NCI-H82 treated with DMSO at 0.1 percent for 48 hours (cell line): ENCODE measurements at regions not wholly inside any gene's neighbourhood (a gene's known extent, or its start where the extent isn't known, plus 50 kb on each side); places are given as distances from the start of the nearest gene placed in this dataset.

ENCODE experiments used
- DNase-seq: peaks from one replicate; lab custom pipeline; 2025; ENCODE audit not compliant: unreplicated experiment; lab: John Stamatoyannopoulos, UW

DNA sequence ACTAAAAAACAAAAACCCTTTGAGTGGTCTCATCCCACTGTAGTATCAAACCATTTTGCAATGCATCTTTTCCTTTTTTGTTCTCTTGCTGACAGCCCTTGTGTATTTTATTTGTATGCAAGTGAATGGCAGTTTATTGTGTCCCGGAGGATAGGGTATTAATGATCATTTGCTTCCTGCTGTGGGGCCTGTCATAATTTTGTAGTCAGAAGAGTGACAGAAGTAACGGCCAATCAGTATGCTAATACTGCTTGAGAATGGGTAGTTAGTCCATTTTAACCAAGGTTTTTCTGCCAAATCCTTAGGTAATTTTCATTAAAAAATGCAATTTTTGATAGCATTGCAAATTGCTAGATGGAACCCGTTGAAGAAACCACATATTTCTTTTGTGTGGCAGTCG, 75.5 kb upstream of the PLSCR5 start:
- peak; percentile 34 for DNase-seq

DNA sequence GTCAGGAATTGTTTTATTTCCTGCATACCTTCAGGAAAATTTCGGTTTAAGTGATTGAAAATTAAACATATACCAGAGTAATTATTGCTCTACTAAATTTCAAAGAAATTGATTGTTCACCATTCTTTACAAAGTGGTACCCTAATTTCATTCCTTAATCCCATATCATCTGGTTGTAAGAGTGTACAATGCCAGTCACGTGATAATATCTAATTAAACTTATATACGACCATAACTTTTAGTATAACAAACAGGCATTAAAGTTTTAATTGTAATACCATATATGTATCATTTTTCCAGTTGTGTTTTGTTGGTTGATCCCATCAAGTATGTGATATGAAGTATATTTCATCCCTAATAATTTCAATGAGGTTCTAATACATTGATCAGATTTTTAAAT, 74.8 kb upstream of the PLSCR5 start:
- DNase-seq = no peak

DNA sequence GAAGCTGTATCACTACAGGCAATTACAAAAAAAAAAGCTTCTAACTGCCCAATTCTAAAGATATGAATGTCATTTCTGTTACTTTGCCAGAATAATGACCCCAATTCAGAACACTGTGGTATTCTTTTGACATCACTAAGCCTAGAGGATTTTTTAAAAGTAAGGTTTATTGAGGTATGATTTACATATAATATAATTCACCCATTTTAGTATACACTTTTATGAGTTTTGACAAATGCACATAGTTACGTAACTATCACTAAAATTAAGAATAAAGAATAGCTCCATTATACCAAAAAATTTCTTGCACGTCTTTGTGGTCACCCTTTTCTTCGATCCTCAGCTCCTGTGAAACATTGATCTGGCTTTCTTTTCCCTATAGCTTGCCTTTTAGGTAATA, 74.0 kb upstream of the PLSCR5 start:
- no peak for DNase-seq

DNA sequence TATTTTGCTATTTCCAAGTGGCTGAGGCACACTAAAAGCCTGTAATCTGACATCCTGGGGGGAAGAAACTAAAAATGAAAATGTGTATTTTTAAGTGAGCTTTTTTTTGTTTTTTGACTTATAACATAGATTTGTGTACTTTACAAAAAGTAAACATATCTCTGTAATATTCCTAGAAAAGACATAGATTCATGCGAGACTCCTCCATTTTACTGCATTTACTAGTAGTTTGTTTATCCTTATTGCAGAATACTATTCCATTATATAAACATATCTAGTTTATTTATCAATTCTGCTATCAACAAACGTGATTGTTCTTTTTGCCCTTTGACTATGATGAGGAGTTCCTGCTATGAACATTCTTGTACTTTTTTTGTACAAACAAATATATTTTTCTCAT, 67.8 kb upstream of the PLSCR5 start:
- DNase-seq = no peak

DNA sequence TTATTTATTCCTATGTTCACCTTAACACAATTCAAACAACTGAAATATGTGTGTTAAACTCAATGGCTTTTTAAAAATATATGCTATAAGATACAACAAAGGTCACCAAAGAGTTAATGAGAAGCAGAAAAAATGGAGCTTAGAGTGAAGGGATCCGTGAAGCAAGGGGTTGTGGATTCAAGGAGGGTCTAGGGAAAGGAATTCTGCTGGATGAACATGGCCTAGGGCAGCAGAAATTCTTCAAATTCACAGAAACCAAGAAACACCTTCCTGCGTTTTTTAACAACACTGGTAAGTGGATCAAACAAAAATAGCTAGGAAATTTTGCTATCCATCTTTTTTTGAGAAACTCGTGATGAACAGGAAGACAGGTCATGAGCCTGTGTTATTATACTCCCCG, 59.3 kb upstream of the PLSCR5 start:
- DNase-seq = no peak

DNA sequence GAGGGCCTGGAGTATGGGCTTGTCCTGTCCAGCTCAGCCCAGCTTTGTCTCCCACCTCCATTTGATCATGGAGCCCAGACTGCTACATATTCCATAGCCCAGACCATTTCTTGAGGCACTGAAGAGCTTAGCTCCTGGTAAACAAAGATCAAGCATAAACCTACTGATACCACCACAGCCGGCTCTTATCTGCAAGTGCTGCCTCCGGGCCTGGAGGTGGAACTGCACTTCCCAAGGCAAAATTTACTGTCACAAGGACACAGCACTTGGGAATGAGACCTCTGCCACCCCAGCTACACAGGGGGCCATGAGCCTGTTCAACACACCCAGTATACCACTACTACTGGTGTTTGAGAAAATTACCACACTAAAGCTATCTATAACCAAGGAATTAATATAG, 53.7 kb upstream of the PLSCR5 start:
- DNase-seq = no peak

DNA sequence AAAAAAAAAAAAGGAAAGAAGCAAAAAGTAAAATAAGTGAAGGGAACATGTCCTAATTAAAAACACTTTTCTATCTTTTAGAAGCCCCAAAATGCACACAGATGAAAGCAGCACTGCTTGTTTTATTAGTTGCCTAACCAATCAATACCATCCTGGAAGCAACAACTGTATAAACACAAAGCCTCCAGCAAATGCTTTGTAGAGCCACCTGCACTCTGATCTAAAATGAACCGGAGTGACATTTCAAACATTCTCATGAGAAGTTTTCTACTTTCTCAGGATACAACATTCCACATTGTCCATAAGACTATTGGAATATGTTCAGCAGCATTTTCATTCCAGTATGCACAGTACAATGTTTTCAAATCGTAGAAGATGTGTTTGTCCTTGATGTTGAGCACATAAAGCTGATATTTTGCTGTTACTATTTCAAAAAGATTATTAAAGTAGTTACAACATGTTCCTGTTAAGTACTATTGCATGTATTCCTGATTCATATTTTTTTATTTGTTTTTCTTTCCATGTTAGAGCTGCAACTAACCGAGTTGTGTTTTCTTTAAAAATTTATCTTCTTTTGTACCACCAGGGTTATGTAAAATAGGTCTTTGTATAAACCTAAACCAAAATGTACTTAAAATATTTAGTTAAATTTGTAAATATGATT, 50.3 kb upstream of the PLSCR5 start:
- DNase-seq = no peak
